CD4-positive, alpha-beta T cell treated with Interleukin-15 for 1 hour (primary cell): ENCODE measurements at regions not wholly inside any gene's neighbourhood (a gene's known extent, or its start where the extent isn't known, plus 50 kb on each side); places are given as distances from the start of the nearest gene placed in this dataset.

Source experiments
- DNase-seq: peaks from one replicate; pipeline ENCODE4 v3.0.0-alpha.2; 2020

GRCh38 chr1:229981736-229982135 lies 85.3 kb upstream of the GALNT2 start:
- DNase-seq: no peak

GRCh38 chr1:229984310-229984991 lies 82.6 kb upstream of the GALNT2 start:
- no peak for DNase-seq

- no peak for DNase-seq
These were observed 81.9 kb upstream of the GALNT2 start for GRCh38 chr1:229984992-229985612.

GRCh38 chr1:229985613-229986010 lies 81.4 kb upstream of the GALNT2 start:
- no peak for DNase-seq

- no peak for DNase-seq
These were observed 80.2 kb upstream of the GALNT2 start for GRCh38 chr1:229986737-229987337.

GRCh38 chr1:229987953-229988352 lies 79.1 kb upstream of the GALNT2 start:
- no peak for DNase-seq

GRCh38 chr1:229988534-229988933 lies 78.5 kb upstream of the GALNT2 start:
- DNase-seq: no peak

GRCh38 chr1:229989591-229990248 lies 77.3 kb upstream of the GALNT2 start:
- DNase-seq: no peak

- no peak for DNase-seq
These were observed 76.7 kb upstream of the GALNT2 start for GRCh38 chr1:229990326-229990725.

- no peak for DNase-seq
These were observed 75.9 kb upstream of the GALNT2 start for GRCh38 chr1:229991104-229991513.

- no peak for DNase-seq
These were observed 75.2 kb upstream of the GALNT2 start for GRCh38 chr1:229991724-229992333.

- no peak for DNase-seq
These were observed 74.0 kb upstream of the GALNT2 start for GRCh38 chr1:229993060-229993459.

- no peak for DNase-seq
These were observed 73.1 kb upstream of the GALNT2 start for GRCh38 chr1:229993894-229994293.

- DNase-seq: no peak
These were observed 67.9 kb upstream of the GALNT2 start for GRCh38 chr1:229999004-229999670.

GRCh38 chr1:230000493-230001184 lies 66.4 kb upstream of the GALNT2 start:
- no peak for DNase-seq

GRCh38 chr1:230002164-230002803 lies 64.8 kb upstream of the GALNT2 start:
- no peak for DNase-seq

GRCh38 chr1:230003409-230003808 lies 63.6 kb upstream of the GALNT2 start:
- DNase-seq: no peak

- no peak for DNase-seq
These were observed 62.0 kb upstream of the GALNT2 start for GRCh38 chr1:230005040-230005439.

- DNase-seq: no peak
These were observed 58.3 kb upstream of the GALNT2 start for GRCh38 chr1:230008721-230009120.

GRCh38 chr1:230009611-230010313 lies 57.3 kb upstream of the GALNT2 start:
- no peak for DNase-seq
